MCF 10A (cell line): ENCODE measurements at regions not wholly inside any gene's neighbourhood (a gene's known extent, or its start where the extent isn't known, plus 50 kb on each side); places are given as distances from the start of the nearest gene placed in this dataset.

ENCODE experiments used
- BruUV-seq: library from RNA; stranded (reverse); fragments of 400-500 nt; replicated peaks from 2 replicates; lab custom pipeline; 2021; lab: Mats Ljungman, UMichigan
- CTCF ChIA-PET: fragments of 300-600 bp; sonication (Branson Sonifier 250); formaldehyde crosslinking; extraction: SDS; loops from one replicate; lab custom pipeline; 2021; ENCODE audit warnings: antibody characterized with exemption, inconsistent platforms; lab: Yijun Ruan, JAX
- POLR2A ChIA-PET: fragments of 300-600, 350-650 bp; sonication (Branson Sonifier 250); formaldehyde crosslinking; extraction: SDS; loops from one replicate; lab custom pipeline; 2020; ENCODE audit warnings: antibody characterized with exemption, inconsistent platforms; lab: Yijun Ruan, JAX
- DNase-seq: peaks from one replicate; pipeline ENCODE4 v3.0.0-alpha.2; 2018; ENCODE audit not compliant: unreplicated experiment
- H3K27ac Mint-ChIP-seq: one replicate; pipeline ENCODE4 v1.8.0; 2022; ENCODE audit warnings: mild to moderate bottlenecking, low read depth, mixed read lengths; ENCODE audit not compliant: unreplicated experiment
- H3K27me3 Mint-ChIP-seq: one replicate; pipeline ENCODE4 v1.8.0; 2022; ENCODE audit warnings: mixed read lengths; ENCODE audit not compliant: insufficient read depth, unreplicated experiment
- H3K36me3 Mint-ChIP-seq: one replicate; pipeline ENCODE4 v1.8.0; 2022; ENCODE audit warnings: mild to moderate bottlenecking, moderate library complexity, mixed read lengths; ENCODE audit not compliant: insufficient read depth, unreplicated experiment
- H3K4me1 Mint-ChIP-seq: one replicate; pipeline ENCODE4 v1.8.0; 2022; ENCODE audit warnings: mixed read lengths; ENCODE audit not compliant: insufficient read depth, unreplicated experiment
- H3K4me3 Mint-ChIP-seq: one replicate; pipeline ENCODE4 v1.8.0; 2022; ENCODE audit warnings: mild to moderate bottlenecking, moderate library complexity, mixed read lengths; ENCODE audit not compliant: unreplicated experiment
- H3K9me3 Mint-ChIP-seq: one replicate; pipeline ENCODE4 v1.8.0; 2022; ENCODE audit warnings: mixed read lengths; ENCODE audit not compliant: unreplicated experiment
- intact Hi-C: fragments of 100-400 bp; cut with micrococcal nuclease; formaldehyde crosslinking; loops from 2 replicates; pipeline ENCODE4 v1.14.1; 2022
- TF ChIP-seq, protein P1 (sequence below): fragments of 200-600 bp; IDR thresholded peaks from one replicate; pipeline ENCODE4 v1.8.0; 2022; ENCODE audit warnings: antibody characterized with exemption, mild to moderate bottlenecking; ENCODE audit not compliant: unreplicated experiment

DNA sequence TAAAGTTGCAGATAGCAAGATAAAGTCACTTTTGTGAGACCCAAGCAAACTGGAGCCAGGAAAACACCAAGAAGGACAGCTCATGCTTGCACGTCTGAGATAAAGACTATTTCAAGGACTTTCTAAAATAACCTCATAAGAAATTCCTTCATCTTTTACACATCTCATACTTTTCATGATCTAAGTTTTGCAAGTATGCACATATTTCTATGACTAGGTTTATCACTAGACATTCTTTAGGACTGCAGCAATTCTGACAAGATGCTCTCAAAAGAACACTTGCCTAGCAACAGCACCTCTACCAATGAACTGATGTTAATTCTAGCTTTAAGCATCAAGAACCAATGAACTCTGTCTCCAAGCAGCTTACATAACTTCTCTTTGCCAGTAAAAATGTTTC, 457.6 kb downstream of the SEMA3D start:
- Mint-ChIP-seq H3K27ac (no peak overlapping the region), H3K27me3 (no peaks in the 10 kb centered on the region), H3K9me3 (peaks cover 16% of the 10 kb centered on the region), H3K4me3 (no peak overlapping the region), H3K36me3 (no peaks in the 10 kb centered on the region), H3K4me1 (no peaks in the 10 kb centered on the region)
- ChIA-PET POLR2A (no interaction called here), CTCF (interaction anchor here (1.0 kb wide), 1 partner anchor 9 kb away, joined by 3 read pairs; no protein-coding TSS in a partner anchor)
- DNase-seq: no peak
- TF ChIP-seq, protein P1, sequence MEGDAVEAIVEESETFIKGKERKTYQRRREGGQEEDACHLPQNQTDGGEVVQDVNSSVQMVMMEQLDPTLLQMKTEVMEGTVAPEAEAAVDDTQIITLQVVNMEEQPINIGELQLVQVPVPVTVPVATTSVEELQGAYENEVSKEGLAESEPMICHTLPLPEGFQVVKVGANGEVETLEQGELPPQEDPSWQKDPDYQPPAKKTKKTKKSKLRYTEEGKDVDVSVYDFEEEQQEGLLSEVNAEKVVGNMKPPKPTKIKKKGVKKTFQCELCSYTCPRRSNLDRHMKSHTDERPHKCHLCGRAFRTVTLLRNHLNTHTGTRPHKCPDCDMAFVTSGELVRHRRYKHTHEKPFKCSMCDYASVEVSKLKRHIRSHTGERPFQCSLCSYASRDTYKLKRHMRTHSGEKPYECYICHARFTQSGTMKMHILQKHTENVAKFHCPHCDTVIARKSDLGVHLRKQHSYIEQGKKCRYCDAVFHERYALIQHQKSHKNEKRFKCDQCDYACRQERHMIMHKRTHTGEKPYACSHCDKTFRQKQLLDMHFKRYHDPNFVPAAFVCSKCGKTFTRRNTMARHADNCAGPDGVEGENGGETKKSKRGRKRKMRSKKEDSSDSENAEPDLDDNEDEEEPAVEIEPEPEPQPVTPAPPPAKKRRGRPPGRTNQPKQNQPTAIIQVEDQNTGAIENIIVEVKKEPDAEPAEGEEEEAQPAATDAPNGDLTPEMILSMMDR: no peak
- no TSS peak for BruUV-seq
- intact Hi-C loops: no loop called here

DNA sequence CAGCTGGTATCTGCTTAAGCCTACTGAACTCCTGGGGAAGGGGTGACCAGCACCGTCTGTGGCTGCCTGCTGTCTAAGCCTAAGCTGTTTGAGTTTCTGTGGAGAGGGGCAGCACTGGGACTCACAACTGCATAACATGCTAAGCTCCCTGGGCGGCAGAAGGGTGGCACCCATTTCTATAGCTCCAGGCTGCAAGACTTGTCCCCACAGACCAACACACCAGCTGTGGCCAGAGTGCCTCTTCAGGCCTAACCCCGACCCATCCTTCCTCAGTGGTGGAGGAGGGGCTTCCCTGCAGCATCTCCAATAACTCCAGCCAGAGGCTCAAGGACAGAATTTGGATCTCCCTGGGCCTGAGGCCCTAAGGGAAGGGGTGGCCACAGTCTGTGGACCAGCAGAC, 464.1 kb downstream of the SEMA3D start:
- DNase-seq: no peak
- Mint-ChIP-seq H3K4me1 (no peaks in the 10 kb centered on the region), H3K27me3 (no peaks in the 10 kb centered on the region), H3K36me3 (no peaks in the 10 kb centered on the region), H3K9me3 (peaks cover 16% of the 10 kb centered on the region), H3K27ac (no peak overlapping the region), H3K4me3 (no peak overlapping the region)
- ChIA-PET POLR2A (no interaction called here), CTCF (no interaction called here)
- BruUV-seq: no TSS peak
- intact Hi-C loops: no loop called here
- TF ChIP-seq, protein P1: no peak

DNA sequence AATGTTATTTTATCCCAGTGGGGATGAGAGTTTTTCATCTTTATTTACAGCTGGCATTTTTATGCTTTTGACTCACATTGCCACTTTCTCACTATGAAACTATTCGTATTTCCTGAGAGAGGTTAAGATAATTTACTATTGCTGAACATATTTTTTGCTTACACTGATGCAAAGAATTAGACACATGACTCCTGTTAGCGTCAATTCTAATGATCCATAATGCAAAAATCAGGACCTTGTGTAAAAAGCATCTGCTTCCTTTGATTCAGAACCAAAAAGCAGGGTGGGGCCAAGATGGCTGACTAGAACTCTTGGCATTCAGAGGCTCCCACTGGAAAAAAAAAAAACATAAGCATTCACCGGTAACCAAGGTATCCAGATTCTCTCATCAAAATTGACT, 464.8 kb downstream of the SEMA3D start:
- no peak overlapping the region for H3K27ac Mint-ChIP-seq
- no peaks in the 10 kb centered on the region for H3K4me1 Mint-ChIP-seq
- no TSS peak for BruUV-seq
- H3K4me3 Mint-ChIP-seq: no peak overlapping the region
- H3K36me3 Mint-ChIP-seq: no peaks in the 10 kb centered on the region
- DNase-seq: no peak
- H3K27me3 Mint-ChIP-seq: no peaks in the 10 kb centered on the region
- peaks cover 16% of the 10 kb centered on the region for H3K9me3 Mint-ChIP-seq
- ChIA-PET POLR2A (no interaction called here), CTCF (no interaction called here)
- intact Hi-C loops: no loop called here
- TF ChIP-seq, protein P1: no peak

DNA sequence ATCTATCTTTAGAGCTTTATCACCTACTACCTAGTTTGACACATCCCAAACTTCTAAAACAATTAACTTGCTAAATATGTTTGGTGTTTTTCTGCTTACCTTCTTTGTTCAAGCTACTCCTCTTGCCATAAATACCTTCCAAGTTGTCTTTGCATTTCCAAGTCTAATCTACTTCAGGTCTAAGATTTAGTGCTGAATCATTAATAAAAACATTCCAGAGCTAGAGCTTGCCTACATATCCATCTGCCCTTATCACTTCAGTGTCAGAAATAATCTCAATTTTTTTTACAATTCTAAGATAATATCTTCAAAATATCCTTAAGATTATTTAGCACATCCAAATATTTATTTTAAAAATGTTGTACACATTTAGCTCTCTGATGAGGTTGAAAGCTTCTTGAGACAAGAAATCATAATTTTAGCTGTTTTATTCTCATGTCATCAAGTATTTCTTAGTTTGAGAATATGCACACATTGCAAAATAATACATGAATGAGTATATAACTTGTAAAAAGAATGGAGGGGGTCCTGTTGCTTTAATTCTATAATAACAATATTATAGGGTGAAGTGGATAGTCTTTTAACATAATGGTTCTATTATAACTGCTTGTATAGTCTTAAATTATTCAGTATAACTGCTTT, 466.3 kb downstream of the SEMA3D start:
- Mint-ChIP-seq H3K27me3 (no peaks in the 10 kb centered on the region), H3K27ac (no peak overlapping the region), H3K36me3 (no peaks in the 10 kb centered on the region), H3K4me1 (no peaks in the 10 kb centered on the region), H3K4me3 (no peak overlapping the region), H3K9me3 (peaks cover 9% of the 10 kb centered on the region)
- CTCF ChIA-PET: interaction anchor here (0.8 kb wide), 1 partner anchor 9 kb away, joined by 3 read pairs; no protein-coding TSS in a partner anchor
- TF ChIP-seq, protein P1: no peak
- no peak for DNase-seq
- POLR2A ChIA-PET: no interaction called here
- intact Hi-C loops: no loop called here
- no TSS peak for BruUV-seq
